ENCODE measurements at regions not wholly inside any gene's neighbourhood (a gene's known extent, or its start where the extent isn't known, plus 50 kb on each side); places are given as distances from the start of the nearest gene placed in this dataset.
"Not testable (repeated sequence)": the region's sequence is repeated elsewhere in the genome, so short reads cannot be mapped to it uniquely, and the experiment has no call there.

GRCh38 chr14:41549821-41550607 is 56.7 kb upstream of the LRFN5 start:
- no peaks in the 10 kb centered on the region for H3K27me3 ChIP-seq (ENCODE audit: insufficient read depth, insufficient read length)
- H3K9me3 ChIP-seq (ENCODE audit: insufficient read depth, low read length): no peaks in the 10 kb centered on the region
- H3K4me1 ChIP-seq (ENCODE audit: insufficient read depth, insufficient read length): no peaks in the 10 kb centered on the region
- no peak overlapping the region for H3K9ac ChIP-seq (ENCODE audit: insufficient read length, low read depth)
- no peak overlapping the region for H3K4me3 ChIP-seq (ENCODE audit: insufficient read length, low read depth)
- no peak for DNase-seq (ENCODE audit: low read depth, low spot score)
- TF ChIP-seq SUZ12 (IDR thresholded peaks at IDR 0.05; ENCODE audit: extremely low read depth, insufficient read depth, insufficient read length) (no peak), ZNF274 (IDR thresholded peaks at IDR 0.05; ENCODE audit: low read depth, low read length) (no peak), YY1 (IDR thresholded peaks at IDR 0.05; ENCODE audit: insufficient read depth, insufficient read length) (no peak)
- no peaks in the 10 kb centered on the region for H3K36me3 ChIP-seq (ENCODE audit: insufficient read depth, insufficient read length, low read length)

- H3K27me3 ChIP-seq (ENCODE audit: insufficient read depth, insufficient read length): no peaks in the 10 kb centered on the region
- H3K4me3 ChIP-seq (ENCODE audit: insufficient read length, low read depth): no peak overlapping the region
- H3K9ac ChIP-seq (ENCODE audit: insufficient read length, low read depth): no peak overlapping the region
- no peaks in the 10 kb centered on the region for H3K9me3 ChIP-seq (ENCODE audit: insufficient read depth, low read length)
- H3K4me1 ChIP-seq (ENCODE audit: insufficient read depth, insufficient read length): no peaks in the 10 kb centered on the region
- TF ChIP-seq ZNF274 (IDR thresholded peaks at IDR 0.05; ENCODE audit: low read depth, low read length): no peak
- no peak for TF ChIP-seq YY1 (IDR thresholded peaks at IDR 0.05; ENCODE audit: insufficient read depth, insufficient read length)
- no peak for TF ChIP-seq SUZ12 (IDR thresholded peaks at IDR 0.05; ENCODE audit: extremely low read depth, insufficient read depth, insufficient read length)
- DNase-seq (ENCODE audit: low read depth, low spot score): no peak
- H3K36me3 ChIP-seq (ENCODE audit: insufficient read depth, insufficient read length, low read length): no peaks in the 10 kb centered on the region
Observed at GRCh38 chr14:41549282-41549681, 57.4 kb upstream of the LRFN5 start.

- TF ChIP-seq SUZ12 (IDR thresholded peaks at IDR 0.05; ENCODE audit: extremely low read depth, insufficient read depth, insufficient read length) (no peak), YY1 (IDR thresholded peaks at IDR 0.05; ENCODE audit: insufficient read depth, insufficient read length) (no peak), ZNF274 (IDR thresholded peaks at IDR 0.05; ENCODE audit: low read depth, low read length) (no peak)
- Histone ChIP-seq H3K9ac (ENCODE audit: insufficient read length, low read depth) (no peak overlapping the region), H3K27me3 (ENCODE audit: insufficient read depth, insufficient read length) (no peaks in the 10 kb centered on the region), H3K4me1 (ENCODE audit: insufficient read depth, insufficient read length) (no peaks in the 10 kb centered on the region), H3K9me3 (ENCODE audit: insufficient read depth, low read length) (no peaks in the 10 kb centered on the region), H3K4me3 (ENCODE audit: insufficient read length, low read depth) (no peak overlapping the region), H3K36me3 (ENCODE audit: insufficient read depth, insufficient read length, low read length) (no peaks in the 10 kb centered on the region)
- DNase-seq (ENCODE audit: low read depth, low spot score): no peak
Observed at GRCh38 chr14:41548666-41549065, 58.0 kb upstream of the LRFN5 start.

GRCh38 chr14:41541333-41541732 is 65.3 kb upstream of the LRFN5 start:
- no peak for TF ChIP-seq YY1 (IDR thresholded peaks at IDR 0.05; ENCODE audit: insufficient read depth, insufficient read length)
- no peak for TF ChIP-seq SUZ12 (IDR thresholded peaks at IDR 0.05; ENCODE audit: extremely low read depth, insufficient read depth, insufficient read length)
- TF ChIP-seq ZNF274 (IDR thresholded peaks at IDR 0.05; ENCODE audit: low read depth, low read length): no peak
- Histone ChIP-seq H3K36me3 (ENCODE audit: insufficient read depth, insufficient read length, low read length) (no peaks in the 10 kb centered on the region), H3K27me3 (ENCODE audit: insufficient read depth, insufficient read length) (no peaks in the 10 kb centered on the region), H3K9ac (ENCODE audit: insufficient read length, low read depth) (no peak overlapping the region), H3K4me3 (ENCODE audit: insufficient read length, low read depth) (no peak overlapping the region), H3K9me3 (ENCODE audit: insufficient read depth, low read length) (peaks cover 8% of the 10 kb centered on the region; the same call in 1 of the 2 replicates), H3K4me1 (ENCODE audit: insufficient read depth, insufficient read length) (no peaks in the 10 kb centered on the region)
- DNase-seq (ENCODE audit: low read depth, low spot score): no peak

GRCh38 chr14:41532255-41532654 is 74.4 kb upstream of the LRFN5 start:
- no peaks in the 10 kb centered on the region for H3K27me3 ChIP-seq (ENCODE audit: insufficient read depth, insufficient read length)
- no peaks in the 10 kb centered on the region for H3K4me1 ChIP-seq (ENCODE audit: insufficient read depth, insufficient read length)
- TF ChIP-seq YY1 (IDR thresholded peaks at IDR 0.05; ENCODE audit: insufficient read depth, insufficient read length) (no peak), ZNF274 (IDR thresholded peaks at IDR 0.05; ENCODE audit: low read depth, low read length) (no peak), SUZ12 (IDR thresholded peaks at IDR 0.05; ENCODE audit: extremely low read depth, insufficient read depth, insufficient read length) (no peak)
- no peak overlapping the region for H3K9ac ChIP-seq (ENCODE audit: insufficient read length, low read depth)
- no peak for DNase-seq (ENCODE audit: low read depth, low spot score)
- H3K36me3 ChIP-seq (ENCODE audit: insufficient read depth, insufficient read length, low read length): no peaks in the 10 kb centered on the region
- no peak overlapping the region for H3K4me3 ChIP-seq (ENCODE audit: insufficient read length, low read depth)
- no peaks in the 10 kb centered on the region for H3K9me3 ChIP-seq (ENCODE audit: insufficient read depth, low read length)

- DNase-seq (ENCODE audit: low read depth, low spot score): no peak
- no peaks in the 10 kb centered on the region for H3K9me3 ChIP-seq (ENCODE audit: insufficient read depth, low read length)
- no peak overlapping the region for H3K9ac ChIP-seq (ENCODE audit: insufficient read length, low read depth)
- H3K27me3 ChIP-seq (ENCODE audit: insufficient read depth, insufficient read length): no peaks in the 10 kb centered on the region
- H3K36me3 ChIP-seq (ENCODE audit: insufficient read depth, insufficient read length, low read length): no peaks in the 10 kb centered on the region
- TF ChIP-seq YY1 (IDR thresholded peaks at IDR 0.05; ENCODE audit: insufficient read depth, insufficient read length) (no peak), SUZ12 (IDR thresholded peaks at IDR 0.05; ENCODE audit: extremely low read depth, insufficient read depth, insufficient read length) (no peak), ZNF274 (IDR thresholded peaks at IDR 0.05; ENCODE audit: low read depth, low read length) (no peak)
- H3K4me3 ChIP-seq (ENCODE audit: insufficient read length, low read depth): no peak overlapping the region
- no peaks in the 10 kb centered on the region for H3K4me1 ChIP-seq (ENCODE audit: insufficient read depth, insufficient read length)
Observed at GRCh38 chr14:41521891-41522290, 84.8 kb upstream of the LRFN5 start.

GRCh38 chr14:41518030-41518429 is 88.6 kb upstream of the LRFN5 start:
- not testable (repeated sequence) for DNase-seq (ENCODE audit: low read depth, low spot score); H3K27me3 ChIP-seq (ENCODE audit: insufficient read depth, insufficient read length); H3K9me3 ChIP-seq (ENCODE audit: insufficient read depth, low read length); H3K9ac ChIP-seq (ENCODE audit: insufficient read length, low read depth); H3K4me1 ChIP-seq (ENCODE audit: insufficient read depth, insufficient read length); H3K4me3 ChIP-seq (ENCODE audit: insufficient read length, low read depth); H3K36me3 ChIP-seq (ENCODE audit: insufficient read depth, insufficient read length, low read length)
